Fibroblast of villous mesenchyme (primary cell): ENCODE measurements at regions not wholly inside any gene's neighbourhood (a gene's known extent, or its start where the extent isn't known, plus 50 kb on each side); places are given as distances from the start of the nearest gene placed in this dataset.

Experiments
- DNase-seq: peaks from one replicate; pipeline ENCODE4 v3.0.0-alpha.2; 2010; ENCODE audit warnings: low read depth
- H3K4me3 ChIP-seq: 2 replicates; pipeline ENCODE4 v1.5.1; 2011; ENCODE audit warnings: low read depth, mild to moderate bottlenecking, low read length
- CTCF ChIP-seq: IDR thresholded peaks from 2 replicates; pipeline ENCODE4 v1.5.1; 2012; ENCODE audit warnings: low read depth, mild to moderate bottlenecking, low read length; ENCODE audit not compliant: insufficient read depth

GRCh38 chr5:6843821-6844220 lies 130.6 kb downstream of the TENT4A start:
- H3K4me3 ChIP-seq = no peak overlapping the region
- DNase-seq = no peak
- TF ChIP-seq CTCF = no peak

- DNase-seq = no peak
- H3K4me3 ChIP-seq = no peak overlapping the region
- TF ChIP-seq CTCF = no peak
Measured at GRCh38 chr5:6845856-6846255, 132.6 kb downstream of the TENT4A start.

- no peak overlapping the region for H3K4me3 ChIP-seq
- TF ChIP-seq CTCF = no peak
- no peak for DNase-seq
Measured at GRCh38 chr5:6847870-6848269, 134.6 kb downstream of the TENT4A start.

- no peak overlapping the region for H3K4me3 ChIP-seq
- DNase-seq = no peak
- TF ChIP-seq CTCF = no peak
Measured at GRCh38 chr5:6849316-6850105, 136.3 kb downstream of the TENT4A start.

- no peak overlapping the region for H3K4me3 ChIP-seq
- no peak for TF ChIP-seq CTCF
- DNase-seq = no peak
Measured at GRCh38 chr5:6850106-6850432, 136.8 kb downstream of the TENT4A start.

GRCh38 chr5:6856653-6857052 lies 143.4 kb downstream of the TENT4A start:
- TF ChIP-seq CTCF = no peak
- DNase-seq = no peak
- no peak overlapping the region for H3K4me3 ChIP-seq

GRCh38 chr5:6858419-6858818 lies 145.2 kb downstream of the TENT4A start:
- no peak for TF ChIP-seq CTCF
- no peak overlapping the region for H3K4me3 ChIP-seq
- DNase-seq = no peak
